Panc1 (cell line): ENCODE measurements at regions not wholly inside any gene's neighbourhood (a gene's known extent, or its start where the extent isn't known, plus 50 kb on each side); places are given as distances from the start of the nearest gene placed in this dataset.

Source experiments
- POLR2AphosphoS5 ChIP-seq: IDR thresholded peaks from 2 replicates; pipeline ENCODE4 v1.6.1; 2012; ENCODE audit warnings: mild to moderate bottlenecking, low read depth, low read length, moderate library complexity
- TF ChIP-seq, protein P1 (sequence below): fragments of 450-650 bp; IDR thresholded peaks from 2 replicates; pipeline ENCODE4 v1.5.1; 2017; ENCODE audit warnings: mild to moderate bottlenecking

DNA sequence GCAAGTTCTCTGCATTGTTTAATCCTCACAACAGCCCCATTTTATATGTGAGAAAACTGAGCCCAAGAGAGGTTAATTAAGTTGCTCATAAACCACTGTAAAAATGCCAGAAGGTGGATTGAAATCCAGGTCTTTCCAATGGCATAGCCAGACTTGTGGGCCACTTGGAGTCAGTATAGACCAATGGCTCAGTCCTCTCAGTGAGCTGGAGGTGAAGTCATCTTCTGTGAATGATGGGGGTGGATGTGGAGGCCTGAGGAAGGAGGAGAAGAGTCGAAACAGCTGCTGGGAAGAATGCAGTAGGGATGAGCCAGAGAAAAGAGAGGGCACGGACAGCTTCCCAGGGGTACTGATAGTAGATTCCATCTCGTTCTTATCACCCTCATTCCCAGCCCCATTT lies 213.4 kb downstream of the SOX9 start:
- TF ChIP-seq, protein P1, sequence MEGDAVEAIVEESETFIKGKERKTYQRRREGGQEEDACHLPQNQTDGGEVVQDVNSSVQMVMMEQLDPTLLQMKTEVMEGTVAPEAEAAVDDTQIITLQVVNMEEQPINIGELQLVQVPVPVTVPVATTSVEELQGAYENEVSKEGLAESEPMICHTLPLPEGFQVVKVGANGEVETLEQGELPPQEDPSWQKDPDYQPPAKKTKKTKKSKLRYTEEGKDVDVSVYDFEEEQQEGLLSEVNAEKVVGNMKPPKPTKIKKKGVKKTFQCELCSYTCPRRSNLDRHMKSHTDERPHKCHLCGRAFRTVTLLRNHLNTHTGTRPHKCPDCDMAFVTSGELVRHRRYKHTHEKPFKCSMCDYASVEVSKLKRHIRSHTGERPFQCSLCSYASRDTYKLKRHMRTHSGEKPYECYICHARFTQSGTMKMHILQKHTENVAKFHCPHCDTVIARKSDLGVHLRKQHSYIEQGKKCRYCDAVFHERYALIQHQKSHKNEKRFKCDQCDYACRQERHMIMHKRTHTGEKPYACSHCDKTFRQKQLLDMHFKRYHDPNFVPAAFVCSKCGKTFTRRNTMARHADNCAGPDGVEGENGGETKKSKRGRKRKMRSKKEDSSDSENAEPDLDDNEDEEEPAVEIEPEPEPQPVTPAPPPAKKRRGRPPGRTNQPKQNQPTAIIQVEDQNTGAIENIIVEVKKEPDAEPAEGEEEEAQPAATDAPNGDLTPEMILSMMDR = no peak
- no peak for TF ChIP-seq POLR2AphosphoS5
